ENCODE measurements at regions not wholly inside any gene's neighbourhood (a gene's known extent, or its start where the extent isn't known, plus 50 kb on each side); places are given as distances from the start of the nearest gene placed in this dataset.

DNA sequence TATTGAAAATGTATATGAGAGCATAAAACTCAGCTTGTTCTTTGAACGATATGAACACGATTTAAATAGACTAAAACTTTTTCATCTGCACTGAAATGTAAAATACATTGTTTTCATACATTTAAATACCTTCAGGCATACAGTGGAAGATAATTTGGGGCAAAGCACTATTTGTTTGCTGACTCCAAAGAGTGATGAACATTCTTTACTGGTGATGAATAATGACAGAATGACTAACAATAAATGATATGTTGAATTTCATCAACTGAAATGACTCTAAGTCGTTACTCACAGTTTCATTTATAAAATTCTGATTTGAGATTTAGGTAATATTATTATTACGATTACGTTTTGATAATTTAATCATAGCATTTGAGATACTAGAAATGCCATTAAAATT lies 1160.1 kb downstream of the NLGN4X start:
- DNase-seq = no peak

DNA sequence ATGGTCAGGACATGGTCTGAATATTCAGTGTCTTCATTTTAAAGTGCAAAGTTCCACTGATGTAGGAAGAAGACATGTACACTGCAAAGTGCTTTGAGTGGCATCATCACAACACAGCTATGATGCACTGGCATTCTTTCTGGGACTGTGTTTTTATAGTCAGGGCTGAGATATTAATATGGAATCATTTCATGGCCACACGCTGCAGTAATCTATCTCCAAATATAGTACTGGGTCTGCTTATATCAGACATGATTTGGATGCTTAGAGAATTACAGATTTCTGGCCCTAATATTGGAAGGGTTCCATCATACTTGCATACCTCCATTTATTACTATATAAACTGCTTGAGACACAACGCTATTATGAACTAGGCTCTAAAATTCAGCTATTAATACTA lies 1170.9 kb downstream of the NLGN4X start:
- no peak for DNase-seq

DNA sequence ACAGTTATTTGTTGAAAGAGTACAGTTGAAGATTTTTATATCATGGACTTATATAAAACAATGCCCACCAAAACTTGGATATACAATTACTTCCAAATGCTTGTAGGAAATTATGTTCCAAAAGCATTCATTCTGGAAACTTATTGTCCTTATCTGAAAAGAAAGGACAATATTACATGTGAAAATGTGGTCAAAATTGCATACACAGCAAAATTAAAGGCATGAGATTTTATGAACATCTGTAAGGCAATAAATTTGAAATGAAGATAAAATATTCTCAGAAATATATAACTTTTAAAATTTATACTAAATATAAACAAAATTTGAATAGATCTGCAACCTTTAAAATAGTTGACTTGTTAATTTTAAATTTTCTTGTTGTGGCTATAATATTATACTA lies 1173.8 kb downstream of the NLGN4X start:
- no peak for DNase-seq

DNA sequence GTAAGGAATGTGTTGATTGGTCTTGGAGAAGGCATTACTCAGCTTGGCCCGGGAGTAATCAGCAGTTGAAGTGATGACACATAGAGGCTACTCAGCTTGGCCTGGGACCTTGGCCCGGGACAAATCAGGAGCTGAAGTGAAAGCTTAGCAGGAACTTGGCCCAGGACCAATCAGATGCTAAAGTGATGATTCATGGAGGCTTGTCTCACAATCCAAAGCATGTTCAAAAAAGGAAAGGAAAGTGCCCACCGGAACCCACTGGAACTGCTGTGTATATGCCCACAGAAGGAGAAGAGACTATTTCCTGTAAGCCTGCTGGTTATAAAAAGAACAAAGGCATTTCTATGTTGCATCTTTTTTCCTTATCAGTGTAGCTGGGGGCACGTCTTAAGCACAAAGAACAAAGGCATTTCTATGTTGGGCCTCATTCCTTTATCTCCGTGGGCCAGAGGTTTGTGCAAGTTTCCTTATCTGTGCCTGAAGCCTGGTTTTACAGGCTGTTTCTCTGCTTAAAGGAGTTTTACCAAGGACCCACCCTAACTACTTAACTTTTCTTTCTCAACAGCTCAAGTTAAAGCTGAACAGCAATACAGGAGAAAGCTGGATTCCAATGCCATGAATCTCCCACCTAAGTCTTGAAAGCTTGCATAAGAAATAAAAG lies 1176.7 kb downstream of the NLGN4X start:
- no peak for DNase-seq

DNA sequence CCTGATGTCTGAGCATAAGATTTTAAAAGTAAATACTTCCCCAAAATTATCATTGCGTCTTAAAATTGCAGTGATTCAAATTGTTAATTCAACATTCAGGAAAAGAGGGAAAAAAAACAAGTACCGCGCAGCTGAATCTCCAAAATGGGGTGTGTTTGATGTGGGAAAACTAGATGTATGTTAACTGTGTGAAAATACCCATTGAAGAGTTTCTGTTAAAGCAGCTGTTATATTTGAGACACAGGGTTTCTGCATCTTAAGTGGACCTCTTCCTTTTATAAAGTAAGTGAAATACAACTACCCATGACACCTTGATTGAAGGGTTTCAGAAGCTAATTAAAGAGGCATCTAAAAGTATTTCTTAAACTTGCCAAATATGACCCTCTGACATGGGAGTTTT lies 1186.1 kb downstream of the NLGN4X start:
- DNase-seq = no peak

DNA sequence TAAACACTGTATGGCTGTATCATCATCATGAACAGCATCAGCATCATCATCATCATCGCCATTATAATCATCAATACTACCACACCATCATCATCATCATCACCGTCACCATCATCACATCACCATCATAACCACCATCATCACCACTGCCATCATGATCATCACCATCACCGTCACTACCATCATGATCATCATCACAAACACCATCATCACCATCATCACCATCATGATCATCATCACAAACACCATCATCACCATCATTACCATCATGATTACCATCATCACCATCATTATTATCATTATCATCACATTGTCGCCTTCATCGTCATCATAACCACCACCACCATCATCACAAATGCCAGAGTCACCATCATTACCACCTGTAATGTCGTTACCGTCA lies 1196.9 kb downstream of the NLGN4X start:
- no peak for DNase-seq

DNA sequence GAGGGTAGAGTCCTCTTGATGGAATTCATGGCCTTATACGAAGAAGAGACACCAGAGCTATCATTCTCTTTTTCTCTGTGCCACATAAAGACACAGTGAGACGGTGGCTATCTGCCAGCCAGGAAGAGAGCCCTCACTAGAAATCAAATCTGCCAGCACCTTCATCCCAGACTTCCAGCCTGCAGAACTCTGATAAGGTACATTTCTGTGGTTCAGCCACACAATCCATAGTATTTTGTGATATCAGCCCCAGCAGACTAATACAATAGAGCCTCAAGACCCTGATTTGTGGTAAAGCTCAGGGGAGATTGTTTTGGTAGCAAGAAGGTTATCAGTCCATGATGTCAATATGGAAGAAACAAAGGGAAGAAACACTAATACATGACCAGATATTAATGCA lies 1213.2 kb downstream of the NLGN4X start:
- DNase-seq = no peak

DNA sequence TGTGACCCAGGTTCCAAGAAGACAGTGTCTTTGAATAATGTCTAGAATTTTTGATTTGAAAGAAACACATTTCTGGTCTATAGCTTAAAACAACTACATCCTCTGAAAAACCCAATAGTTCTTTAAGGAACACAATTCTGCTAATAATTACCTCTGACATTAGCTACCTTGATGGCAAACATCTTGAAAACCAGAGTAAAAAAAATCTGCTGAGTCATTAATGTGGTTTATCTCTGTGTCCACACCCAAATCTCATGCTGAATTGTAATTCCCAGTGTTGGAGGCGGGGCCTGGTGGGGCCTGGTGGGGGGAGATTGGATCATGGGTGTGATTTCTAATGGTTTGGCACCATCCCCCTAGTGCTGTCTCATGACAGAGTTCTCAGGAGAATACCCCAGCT lies 1233.8 kb downstream of the NLGN4X start:
- no peak for DNase-seq

DNA sequence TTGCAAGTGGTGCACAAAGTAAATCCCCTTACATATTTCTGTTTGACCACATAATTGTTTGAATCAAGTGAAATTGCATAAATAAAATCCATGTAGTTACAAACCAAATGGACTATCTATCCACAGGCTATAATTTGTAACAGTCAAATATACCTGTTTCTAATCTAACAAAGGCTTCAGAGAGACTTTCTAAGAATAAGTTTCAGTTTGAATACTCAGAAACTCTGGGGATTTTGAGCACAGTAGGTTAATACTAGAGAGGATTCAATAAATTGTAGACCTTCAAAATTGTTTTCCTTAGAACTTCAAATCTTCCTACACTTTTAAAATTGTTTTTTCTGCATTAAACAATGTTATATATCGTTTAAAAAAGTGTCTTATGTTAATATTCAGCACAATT lies 1250.1 kb downstream of the NLGN4X start:
- DNase-seq = no peak

DNA sequence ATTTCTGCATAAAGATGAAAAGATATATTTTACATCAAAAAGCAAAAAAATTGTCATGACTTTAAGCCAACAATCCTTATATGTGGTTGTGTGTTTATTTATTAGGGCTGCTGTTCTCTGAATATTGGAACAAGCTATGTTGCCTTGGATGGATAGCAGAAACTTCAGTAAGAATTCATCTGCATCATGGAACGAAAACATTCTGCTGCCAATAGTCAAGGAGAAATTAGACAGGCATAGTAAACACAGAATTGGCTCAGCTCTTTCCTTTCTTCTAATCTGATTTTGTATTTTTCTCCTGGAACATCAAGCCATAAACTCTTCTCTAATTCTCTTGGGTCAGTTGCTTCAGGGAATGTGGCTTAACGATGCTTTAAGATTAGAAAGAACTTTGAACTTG lies 1257.0 kb downstream of the NLGN4X start:
- DNase-seq = no peak

DNA sequence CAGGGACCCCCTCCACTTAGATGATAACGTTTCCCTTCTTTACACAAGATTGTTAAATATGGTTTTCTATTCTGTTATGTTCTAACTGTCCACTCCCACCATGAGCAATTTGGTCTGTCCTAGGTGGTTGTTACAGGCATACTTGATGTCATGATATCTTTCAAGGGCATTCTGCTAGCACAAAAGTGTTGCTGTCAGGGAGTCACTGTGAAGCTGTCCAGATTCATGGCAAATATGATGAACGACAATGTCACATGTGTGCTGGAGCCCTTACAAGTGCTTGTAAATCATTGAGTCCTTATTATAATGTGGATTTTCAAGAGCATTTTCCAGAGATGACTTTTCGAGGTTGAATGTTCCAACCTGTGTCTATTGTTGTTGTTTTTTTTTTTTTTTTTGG lies 1250.7 kb upstream of the PRKX start:
- DNase-seq = no peak

DNA sequence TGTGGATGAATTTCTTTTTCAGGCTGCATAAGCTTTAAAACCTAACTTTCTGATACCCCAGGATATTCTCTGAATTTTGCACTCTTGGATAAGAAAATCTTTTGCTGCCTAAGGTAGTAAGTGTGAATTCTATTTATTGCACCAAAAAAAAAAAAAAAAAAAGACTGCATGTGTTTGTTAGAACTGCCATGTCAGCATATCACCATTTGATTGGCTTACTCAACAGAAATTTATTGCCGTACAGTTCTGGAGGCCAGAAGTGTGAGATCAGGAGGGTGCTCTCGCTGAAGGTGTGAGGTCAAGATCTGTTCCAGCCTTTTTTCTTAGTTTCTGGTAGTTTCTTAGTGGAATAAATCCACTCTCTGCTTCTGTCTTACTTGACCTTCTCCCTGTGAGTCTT lies 1250.0 kb upstream of the PRKX start:
- DNase-seq = no peak

DNA sequence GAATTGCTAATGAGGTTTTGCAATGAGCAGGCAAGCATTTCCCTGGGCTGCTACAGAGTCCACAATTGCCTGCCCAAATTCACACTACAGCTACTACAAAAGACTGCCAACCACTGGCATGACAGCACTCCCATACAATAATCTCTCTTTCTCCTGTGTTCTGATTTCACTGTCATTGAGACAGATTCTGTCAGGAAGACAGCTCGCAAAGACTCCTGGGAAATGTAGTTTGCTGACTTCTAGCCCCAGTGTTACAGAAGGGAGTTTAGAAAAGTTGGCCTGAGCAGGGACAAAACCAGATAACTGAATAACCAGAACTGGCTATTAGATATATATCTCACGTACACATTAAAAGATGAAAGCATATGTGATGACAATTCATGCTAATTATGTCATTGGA lies 1231.3 kb upstream of the PRKX start:
- DNase-seq = no peak

DNA sequence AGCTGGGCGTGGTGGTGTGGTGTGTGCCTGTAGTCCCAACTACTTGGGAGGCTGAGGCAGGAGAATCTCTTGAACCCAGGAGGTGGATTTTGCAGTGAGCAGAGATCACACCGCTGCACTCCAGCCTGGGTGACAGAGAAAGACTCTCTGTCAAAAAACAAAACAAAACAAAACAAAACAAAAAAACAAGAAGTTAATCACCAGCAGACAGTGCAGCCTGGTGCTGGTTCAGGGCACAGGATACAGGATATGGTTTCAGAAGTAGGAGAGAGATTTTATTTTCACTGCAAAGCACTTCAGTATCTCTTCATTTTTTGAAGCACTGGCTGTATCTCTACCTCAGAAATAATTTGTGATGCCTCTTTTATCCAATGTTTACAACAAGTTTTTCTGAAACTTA lies 1222.9 kb upstream of the PRKX start:
- no peak for DNase-seq

DNA sequence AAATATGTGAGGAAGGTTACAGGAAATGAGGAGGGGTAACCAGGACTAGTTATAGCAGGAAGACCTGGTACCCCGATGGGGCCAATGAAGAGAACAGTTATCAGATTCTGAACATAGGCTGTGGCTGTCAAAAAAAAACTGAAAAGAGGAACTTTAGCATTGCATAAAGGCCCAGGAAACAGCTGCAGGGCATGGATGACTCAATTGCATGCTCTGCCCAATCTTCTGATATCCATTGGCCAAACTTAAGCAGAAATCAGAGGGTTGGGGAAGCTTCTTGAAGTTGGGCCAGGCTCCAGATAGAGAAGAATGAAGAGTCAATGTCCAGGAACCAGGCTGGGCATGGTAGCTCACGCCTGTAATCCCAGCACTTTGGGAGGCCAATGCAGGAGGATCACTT lies 1222.4 kb upstream of the PRKX start:
- no peak for DNase-seq

DNA sequence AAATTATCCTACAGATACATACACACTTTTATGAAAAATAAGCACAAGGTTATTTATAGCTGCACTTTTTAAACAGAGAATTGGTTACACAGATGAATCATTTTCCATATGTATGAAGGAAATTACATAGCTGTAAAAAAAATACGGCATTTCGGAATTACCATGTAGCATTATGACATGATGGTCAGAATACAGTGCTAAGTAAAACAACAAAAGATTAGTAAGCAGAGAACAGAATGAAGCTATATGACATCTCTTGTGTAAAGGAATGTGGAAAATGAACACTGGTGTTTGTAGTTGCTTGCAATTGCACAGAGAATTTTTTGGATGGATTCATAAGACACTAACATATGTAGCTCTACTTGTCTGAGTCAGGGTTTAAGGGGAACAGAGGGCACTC lies 1222.0 kb upstream of the PRKX start:
- DNase-seq = no peak

DNA sequence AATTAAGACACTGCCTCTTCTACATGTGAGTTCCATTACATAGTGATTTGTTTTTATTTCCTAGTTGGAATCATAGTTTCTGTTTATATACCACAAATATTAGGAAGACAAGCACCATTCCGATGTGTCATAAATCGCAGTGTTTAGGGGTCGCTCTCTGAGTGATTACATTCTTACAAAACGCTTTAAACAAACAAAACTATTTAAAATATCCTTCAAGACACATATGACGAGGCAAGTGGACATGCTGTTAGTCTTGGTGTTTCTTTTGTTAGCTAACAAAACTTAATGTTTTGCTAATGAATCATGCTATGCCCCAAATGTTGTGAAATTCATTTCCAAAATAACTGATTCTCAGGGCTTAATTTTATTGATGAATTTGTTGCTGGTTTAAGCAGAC lies 1219.3 kb upstream of the PRKX start:
- DNase-seq = no peak

DNA sequence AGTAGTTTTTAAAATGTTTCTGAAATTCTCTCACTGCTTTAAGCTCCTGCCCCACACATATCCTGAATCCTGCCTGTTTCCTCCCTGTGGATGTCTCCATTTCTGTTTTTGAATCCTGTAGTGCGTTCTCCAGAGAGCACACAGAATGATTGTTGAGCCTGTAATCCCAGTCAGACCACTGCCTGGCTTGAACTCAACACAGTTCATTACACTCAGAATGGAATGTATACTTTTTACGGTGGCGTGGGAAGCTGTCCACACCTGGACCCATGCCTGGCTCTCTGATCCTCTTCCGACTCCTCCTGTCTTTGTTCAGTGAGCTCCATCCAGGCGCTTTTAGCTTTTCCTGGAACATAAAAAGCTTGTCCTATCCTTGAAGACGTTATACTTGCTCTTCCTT lies 1217.0 kb upstream of the PRKX start:
- no peak for DNase-seq

DNA sequence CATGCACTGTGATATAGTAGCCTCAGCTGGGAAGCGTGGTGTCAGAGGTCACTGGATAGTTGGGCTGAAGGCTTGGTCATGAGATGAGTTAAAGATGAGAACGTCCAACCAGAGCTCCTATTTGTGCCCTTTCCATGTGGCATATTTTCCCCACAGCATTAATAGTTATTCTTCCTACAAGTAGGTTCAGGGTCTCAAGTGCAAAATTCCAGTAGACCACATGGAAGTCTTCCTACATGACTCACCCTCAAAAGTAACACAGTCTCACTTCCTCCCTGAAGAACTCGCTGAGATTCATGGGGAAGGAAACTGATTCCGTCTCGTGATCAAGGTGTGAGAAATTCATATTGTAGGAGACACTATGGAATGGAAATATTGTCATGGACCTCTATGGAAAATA lies 1212.5 kb upstream of the PRKX start:
- no peak for DNase-seq

DNA sequence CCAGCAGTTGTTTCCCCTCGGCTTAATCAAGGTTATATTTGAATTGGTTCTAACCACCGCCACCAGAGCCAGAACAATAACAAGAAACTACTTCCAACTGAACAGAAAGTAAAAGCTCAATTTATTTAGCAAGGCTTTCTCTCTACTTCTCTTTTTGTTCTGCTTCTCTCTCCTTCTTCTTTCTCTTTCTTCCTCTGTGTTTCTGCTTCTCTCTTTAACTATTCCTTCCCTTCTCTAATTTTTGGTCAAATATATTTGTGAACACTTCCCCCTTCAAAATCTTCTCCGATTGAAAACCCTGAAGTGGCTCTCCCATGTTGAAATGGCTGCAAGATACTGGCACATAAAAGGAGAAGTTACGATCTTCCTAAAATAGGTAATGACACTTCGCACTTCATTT lies 1195.9 kb upstream of the PRKX start:
- DNase-seq = no peak

DNA sequence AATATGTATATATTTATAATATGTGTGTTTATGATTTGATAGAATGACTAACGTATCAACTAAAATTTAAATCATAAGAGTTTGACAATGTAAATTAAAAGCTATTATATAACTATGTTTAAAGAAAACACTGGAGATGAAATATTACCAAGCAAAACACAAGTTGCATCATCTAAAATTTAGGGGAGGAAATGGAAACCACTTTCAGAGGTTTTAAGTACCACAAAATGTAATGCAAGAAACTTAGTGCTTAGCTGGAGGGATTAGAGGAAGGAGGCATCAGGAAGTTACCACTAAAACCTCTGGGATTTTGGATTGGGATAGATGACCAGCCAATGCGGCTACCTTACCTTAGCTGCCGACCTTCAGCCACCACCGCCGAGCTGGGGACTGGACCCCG lies 1192.1 kb upstream of the PRKX start:
- DNase-seq = no peak

DNA sequence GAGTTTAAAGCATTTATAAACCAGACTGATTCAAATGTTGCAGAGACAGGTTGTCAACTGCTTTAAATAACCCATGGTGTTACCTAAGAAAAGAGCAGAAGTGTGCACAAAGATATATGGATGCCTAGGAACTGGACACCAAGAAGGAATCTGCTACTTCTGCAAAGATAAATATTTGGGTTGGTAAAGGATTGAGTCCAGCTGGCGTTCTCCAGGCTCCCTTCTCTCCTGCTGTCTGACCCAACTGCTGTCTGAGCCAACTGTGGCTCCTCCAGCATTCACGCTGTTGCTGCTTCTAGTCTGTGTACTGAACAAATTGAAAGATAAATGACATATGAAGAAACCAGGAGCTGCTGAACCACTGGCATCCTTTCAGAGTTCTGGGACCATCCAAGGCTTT lies 1167.8 kb upstream of the PRKX start:
- DNase-seq = no peak

DNA sequence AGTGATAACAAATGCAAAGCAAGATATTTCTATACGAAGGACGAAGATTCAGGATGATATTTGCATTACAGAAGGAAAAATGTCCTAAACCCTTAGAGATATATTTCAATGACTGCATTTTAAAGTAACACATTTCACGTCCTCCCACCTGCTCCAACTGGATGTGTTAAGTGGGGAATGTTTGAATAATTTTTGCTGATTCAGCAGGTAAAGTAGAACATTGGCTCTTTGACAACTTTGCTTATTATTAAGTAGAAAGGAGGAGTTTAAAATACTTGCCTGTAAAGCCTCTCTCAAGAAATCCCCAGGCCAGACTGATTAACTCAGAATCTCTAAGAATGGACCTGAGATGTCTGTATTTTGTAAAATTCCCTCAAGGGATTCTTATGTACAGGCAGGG lies 1165.2 kb upstream of the PRKX start:
- no peak for DNase-seq

DNA sequence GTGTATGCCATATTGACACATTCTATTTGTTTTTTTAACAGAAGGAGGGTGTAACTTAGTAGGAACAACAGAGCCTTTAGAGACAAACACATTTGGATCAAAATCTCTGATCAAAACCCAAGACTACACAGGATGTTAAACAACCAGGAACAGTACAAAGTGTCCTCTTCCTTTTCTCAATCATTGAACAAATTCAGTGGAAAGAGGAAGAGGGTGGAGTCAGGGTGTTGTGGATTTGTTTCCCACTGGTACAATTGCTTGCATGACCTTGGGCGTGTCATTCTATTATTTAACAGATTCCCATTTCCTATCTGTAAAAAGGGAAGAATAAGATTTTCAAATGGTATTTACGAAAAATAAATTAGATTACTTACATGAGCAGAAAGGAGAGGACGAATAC lies 1162.8 kb upstream of the PRKX start:
- DNase-seq = no peak

DNA sequence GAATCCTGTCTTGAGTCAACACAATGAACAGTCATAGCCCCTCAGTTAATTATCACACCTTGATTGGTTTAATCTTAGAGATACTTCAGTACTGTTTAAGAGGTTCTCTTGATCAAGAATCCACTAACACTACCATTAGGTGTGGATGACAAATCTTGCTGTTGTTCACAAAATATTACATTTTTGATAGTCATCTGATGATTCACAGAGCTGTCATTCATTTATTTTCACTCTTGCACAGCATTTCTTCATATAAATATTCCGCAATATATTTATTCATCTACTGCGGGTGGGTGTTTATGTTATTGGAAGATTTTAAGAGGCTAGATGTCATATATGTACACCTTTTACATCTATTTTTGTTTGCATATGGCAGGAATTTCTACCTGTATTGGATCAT lies 1138.1 kb upstream of the PRKX start:
- DNase-seq = no peak

DNA sequence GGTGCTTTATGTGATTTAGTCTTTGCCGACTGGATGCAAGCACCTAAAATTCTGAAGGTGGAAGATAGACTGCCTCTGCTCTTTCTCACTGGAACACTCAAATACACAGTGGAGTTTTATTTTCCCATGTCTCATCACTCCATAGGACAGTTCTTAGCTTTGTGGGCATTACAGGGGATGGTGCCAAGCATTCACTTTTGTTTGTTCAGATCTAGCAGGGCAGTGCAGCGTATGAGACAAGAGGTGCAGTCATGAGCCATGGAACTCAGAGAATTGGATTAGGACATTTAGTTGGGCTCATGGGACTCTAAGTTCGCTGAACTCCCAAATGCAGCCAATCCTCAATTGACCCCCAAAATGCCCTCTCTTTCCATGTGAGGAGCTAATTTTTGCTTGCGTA lies 1136.9 kb upstream of the PRKX start:
- no peak for DNase-seq
